BLaER1 (cell line): ENCODE measurements at regions not wholly inside any gene's neighbourhood (a gene's known extent, or its start where the extent isn't known, plus 50 kb on each side); places are given as distances from the start of the nearest gene placed in this dataset.

Source experiments
- H3K27ac ChIP-seq: shearing (Covaris generic); formaldehyde crosslinking; 2 replicates; pipeline ENCODE4 v1.8.1; 2022
- H3K27me3 ChIP-seq: shearing (Covaris generic); formaldehyde crosslinking; 2 replicates; pipeline ENCODE4 v1.8.1; 2022
- H3K36me3 ChIP-seq: shearing (Covaris generic); formaldehyde crosslinking; 2 replicates; pipeline ENCODE4 v1.8.1; 2022
- H3K4me1 ChIP-seq: shearing (Covaris generic); formaldehyde crosslinking; 2 replicates; pipeline ENCODE4 v1.8.1; 2022
- H3K4me2 ChIP-seq: shearing (Covaris generic); formaldehyde crosslinking; 2 replicates; pipeline ENCODE4 v1.8.1; 2022
- H3K4me3 ChIP-seq: shearing (Covaris generic); formaldehyde crosslinking; 2 replicates; pipeline ENCODE4 v1.8.1; 2022
- H3K9ac ChIP-seq: shearing (Covaris generic); formaldehyde crosslinking; 2 replicates; pipeline ENCODE4 v1.8.1; 2022
- H3K9me3 ChIP-seq: shearing (Covaris generic); formaldehyde crosslinking; 2 replicates; pipeline ENCODE4 v1.8.1; 2022
- H4K20me1 ChIP-seq: shearing (Covaris generic); formaldehyde crosslinking; 2 replicates; pipeline ENCODE4 v1.8.1; 2022
- Cebpa-rat ChIP-seq: shearing (Covaris generic); IDR thresholded peaks from 2 replicates; pipeline ENCODE4 v1.8.1; 2022

GRCh38 chrX:13208281-13208935, 111.4 kb downstream of the ATXN3L start:
- Histone ChIP-seq H3K27ac (no peak overlapping the region), H3K27me3 (no peaks in the 10 kb centered on the region), H3K36me3 (no peaks in the 10 kb centered on the region), H3K4me1 (peaks cover 7% of the 10 kb centered on the region), H4K20me1 (no peaks in the 10 kb centered on the region), H3K4me3 (no peak overlapping the region), H3K9ac (no peak overlapping the region), H3K4me2 (no peak overlapping the region), H3K9me3 (no peaks in the 10 kb centered on the region)
- TF ChIP-seq Cebpa-rat, result no peak

GRCh38 chrX:13203271-13203670, 116.6 kb downstream of the ATXN3L start:
- Histone ChIP-seq H3K9ac (no peak overlapping the region), H3K4me3 (no peak overlapping the region)
- TF ChIP-seq Cebpa-rat, result no peak

GRCh38 chrX:13201605-13202219, 118.1 kb downstream of the ATXN3L start:
- no peaks in the 10 kb centered on the region for H3K27me3 ChIP-seq
- no peaks in the 10 kb centered on the region for H3K9me3 ChIP-seq
- no peak for TF ChIP-seq Cebpa-rat
- H3K4me3 ChIP-seq, result no peak overlapping the region
- no peaks in the 10 kb centered on the region for H4K20me1 ChIP-seq
- peaks cover 7% of the 10 kb centered on the region for H3K4me1 ChIP-seq
- H3K27ac ChIP-seq, result no peak overlapping the region
- no peak overlapping the region for H3K9ac ChIP-seq
- no peaks in the 10 kb centered on the region for H3K36me3 ChIP-seq
- no peak overlapping the region for H3K4me2 ChIP-seq

More at GRCh38 chrX:13203271-13203670, 116.6 kb downstream of the ATXN3L start:
- no peaks in the 10 kb centered on the region for H3K36me3 ChIP-seq
- H3K27me3 ChIP-seq, result no peaks in the 10 kb centered on the region
- peaks cover 2% of the 10 kb centered on the region; the same call in 1 of the 2 replicates for H3K4me1 ChIP-seq
- no peaks in the 10 kb centered on the region for H3K9me3 ChIP-seq
- no peak overlapping the region for H3K27ac ChIP-seq
- H3K4me2 ChIP-seq, result no peak overlapping the region
- H4K20me1 ChIP-seq, result no peaks in the 10 kb centered on the region

- no peaks in the 10 kb centered on the region for H4K20me1 ChIP-seq
- H3K9me3 ChIP-seq, result no peaks in the 10 kb centered on the region
- no peak overlapping the region for H3K9ac ChIP-seq
- peaks cover 7% of the 10 kb centered on the region for H3K4me1 ChIP-seq
- H3K27ac ChIP-seq, result no peak overlapping the region
- H3K4me2 ChIP-seq, result no peak overlapping the region
- no peak overlapping the region for H3K4me3 ChIP-seq
- no peaks in the 10 kb centered on the region for H3K36me3 ChIP-seq
- H3K27me3 ChIP-seq, result no peaks in the 10 kb centered on the region
- TF ChIP-seq Cebpa-rat, result no peak
Measured at GRCh38 chrX:13200398-13200797, 119.5 kb downstream of the ATXN3L start.

- Histone ChIP-seq H3K4me2 (no peak overlapping the region), H3K9ac (no peak overlapping the region), H3K4me1 (peaks cover 18% of the 10 kb centered on the region), H3K27me3 (no peaks in the 10 kb centered on the region), H3K36me3 (no peaks in the 10 kb centered on the region), H3K4me3 (no peak overlapping the region), H4K20me1 (no peaks in the 10 kb centered on the region), H3K27ac (no peak overlapping the region), H3K9me3 (no peaks in the 10 kb centered on the region)
- no peak for TF ChIP-seq Cebpa-rat
Measured at GRCh38 chrX:13198762-13199064, 121.1 kb downstream of the ATXN3L start.

GRCh38 chrX:13198056-13198761, 121.6 kb downstream of the ATXN3L start:
- no peaks in the 10 kb centered on the region for H3K36me3 ChIP-seq
- H3K4me3 ChIP-seq, result no peak overlapping the region
- no peak overlapping the region for H3K9ac ChIP-seq
- H3K4me2 ChIP-seq, result 0 out of 2 replicates have a peak overlapping the region, but pooled peaks have one; percentile 20
- no peaks in the 10 kb centered on the region for H3K27me3 ChIP-seq
- TF ChIP-seq Cebpa-rat, result no peak
- H3K9me3 ChIP-seq, result no peaks in the 10 kb centered on the region
- H3K4me1 ChIP-seq, result peaks cover 19% of the 10 kb centered on the region
- no peak overlapping the region for H3K27ac ChIP-seq
- H4K20me1 ChIP-seq, result no peaks in the 10 kb centered on the region

- Histone ChIP-seq H3K4me2 (no peak overlapping the region), H3K27me3 (no peaks in the 10 kb centered on the region), H3K4me3 (no peak overlapping the region), H4K20me1 (no peaks in the 10 kb centered on the region), H3K9me3 (no peaks in the 10 kb centered on the region), H3K4me1 (peaks cover 19% of the 10 kb centered on the region), H3K36me3 (no peaks in the 10 kb centered on the region), H3K9ac (no peak overlapping the region), H3K27ac (no peak overlapping the region)
- TF ChIP-seq Cebpa-rat, result no peak
Measured at GRCh38 chrX:13196782-13197181, 123.1 kb downstream of the ATXN3L start.

- no peaks in the 10 kb centered on the region for H3K36me3 ChIP-seq
- no peak overlapping the region for H3K4me3 ChIP-seq
- no peak overlapping the region for H3K4me2 ChIP-seq
- H3K9me3 ChIP-seq, result no peaks in the 10 kb centered on the region
- no peak overlapping the region for H3K9ac ChIP-seq
- peaks cover 19% of the 10 kb centered on the region for H3K4me1 ChIP-seq
- no peak for TF ChIP-seq Cebpa-rat
- no peaks in the 10 kb centered on the region for H3K27me3 ChIP-seq
- H3K27ac ChIP-seq, result no peak overlapping the region
- no peaks in the 10 kb centered on the region for H4K20me1 ChIP-seq
Measured at GRCh38 chrX:13195340-13195739, 124.5 kb downstream of the ATXN3L start.

- H3K27me3 ChIP-seq, result no peaks in the 10 kb centered on the region
- TF ChIP-seq Cebpa-rat, result no peak
- no peaks in the 10 kb centered on the region for H3K9me3 ChIP-seq
- no peaks in the 10 kb centered on the region for H3K36me3 ChIP-seq
- peak overlapping the region; percentile 29 for H3K4me2 ChIP-seq
- H3K9ac ChIP-seq, result no peak overlapping the region
- H3K4me3 ChIP-seq, result no peak overlapping the region
- H4K20me1 ChIP-seq, result no peaks in the 10 kb centered on the region
- peaks cover 19% of the 10 kb centered on the region for H3K4me1 ChIP-seq
- H3K27ac ChIP-seq, result no peak overlapping the region
Measured at GRCh38 chrX:13194291-13195103, 125.4 kb downstream of the ATXN3L start.

GRCh38 chrX:13190051-13190450, 129.8 kb downstream of the ATXN3L start:
- H3K4me2 ChIP-seq, result no peak overlapping the region
- no peak for TF ChIP-seq Cebpa-rat
- H3K9me3 ChIP-seq, result no peaks in the 10 kb centered on the region
- no peak overlapping the region for H3K27ac ChIP-seq
- H3K9ac ChIP-seq, result no peak overlapping the region
- no peaks in the 10 kb centered on the region for H3K36me3 ChIP-seq
- H3K27me3 ChIP-seq, result no peaks in the 10 kb centered on the region
- no peak overlapping the region for H3K4me3 ChIP-seq
- H4K20me1 ChIP-seq, result no peaks in the 10 kb centered on the region
- H3K4me1 ChIP-seq, result peaks cover 12% of the 10 kb centered on the region
